GM12872 (cell line): ENCODE measurements at regions not wholly inside any gene's neighbourhood (a gene's known extent, or its start where the extent isn't known, plus 50 kb on each side); places are given as distances from the start of the nearest gene placed in this dataset.

ENCODE experiments used
- CTCF ChIP-seq: IDR thresholded peaks from 3 replicates; pipeline ENCODE4 v1.5.1; 2011; ENCODE audit warnings: low read depth, mild to moderate bottlenecking, low read length, moderate library complexity; ENCODE audit not compliant: insufficient read depth

DNA sequence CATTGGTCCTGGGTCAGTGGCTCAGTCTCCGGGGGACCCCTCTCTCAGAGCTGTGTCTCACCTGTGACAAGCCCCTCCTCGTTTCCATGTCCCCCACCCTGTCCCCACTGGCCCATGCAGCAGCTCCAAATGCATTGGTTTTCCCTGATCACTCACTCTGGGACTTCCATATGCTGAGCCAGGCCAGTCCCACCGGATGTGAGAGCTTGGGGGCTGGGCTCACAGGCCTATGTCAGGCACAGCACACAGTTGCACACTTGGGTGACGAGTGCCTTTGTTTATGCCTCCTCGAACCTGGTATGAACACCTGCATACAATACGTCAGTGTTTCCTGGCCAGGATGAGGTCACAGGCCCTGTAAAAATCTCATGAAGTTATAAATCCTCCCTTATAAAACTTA lies 232.5 kb downstream of the TFCP2L1 start:
- TF ChIP-seq CTCF = no peak

- TF ChIP-seq CTCF = no peak
Measured at GRCh38 chr2:121055088-121055487, 229.9 kb downstream of the TFCP2L1 start.

- no peak for TF ChIP-seq CTCF
Measured at GRCh38 chr2:121055501-121055900, 229.5 kb downstream of the TFCP2L1 start.

- no peak for TF ChIP-seq CTCF
Measured at GRCh38 chr2:121058852-121059558, 226.0 kb downstream of the TFCP2L1 start.

DNA sequence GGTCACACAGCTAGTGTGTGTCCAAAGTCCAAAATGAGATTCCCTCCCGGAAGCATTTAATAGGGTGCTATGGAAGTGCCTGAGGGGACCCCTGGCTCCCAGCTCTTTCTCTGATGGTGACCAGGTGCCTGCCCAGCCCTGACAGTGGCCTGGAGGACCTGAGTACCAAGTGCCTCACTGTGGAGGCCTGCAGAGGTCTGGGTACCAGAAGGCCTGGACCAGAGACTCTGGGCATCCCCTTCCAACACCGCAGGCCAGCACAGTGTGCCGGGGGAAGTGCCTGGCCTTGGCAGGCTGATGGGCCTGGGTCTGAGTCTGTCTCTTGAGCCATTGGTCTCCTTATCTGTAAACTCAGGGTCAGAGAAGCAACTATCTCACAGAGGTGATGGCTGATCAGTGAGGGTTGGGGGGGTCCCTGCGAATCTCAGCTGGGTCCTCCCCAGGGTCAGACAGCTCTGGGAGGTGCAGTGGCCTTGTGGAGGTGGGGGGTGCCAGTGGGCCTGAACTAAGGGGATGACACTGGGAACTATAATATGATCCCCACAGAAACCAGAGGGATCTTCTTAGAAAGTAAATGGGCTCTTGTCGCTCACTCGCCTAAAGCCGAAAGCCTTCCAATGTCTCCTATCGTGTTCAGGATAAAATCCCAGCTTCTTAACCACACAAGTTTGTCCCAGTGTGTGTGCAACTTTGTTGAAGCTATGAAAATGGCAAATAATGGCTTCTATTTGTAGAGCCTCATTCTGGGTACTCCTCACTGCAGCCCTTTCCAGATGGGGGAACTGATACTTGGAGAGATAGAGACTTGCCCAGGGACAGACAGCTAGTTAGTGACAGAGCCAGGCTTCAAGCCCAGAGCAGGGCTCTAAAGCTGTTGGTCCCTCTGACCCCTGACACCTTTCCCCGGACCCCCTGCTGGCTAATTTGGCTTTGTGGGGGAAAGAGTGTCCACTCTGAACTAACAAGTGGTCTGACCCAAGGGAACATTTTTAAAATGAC lies 225.1 kb downstream of the TFCP2L1 start:
- no peak for TF ChIP-seq CTCF

- no peak for TF ChIP-seq CTCF
Measured at GRCh38 chr2:121061633-121062032, 223.4 kb downstream of the TFCP2L1 start.

- TF ChIP-seq CTCF = no peak
Measured at GRCh38 chr2:121063471-121063870, 221.5 kb downstream of the TFCP2L1 start.
